ENCODE measurements at regions not wholly inside any gene's neighbourhood (a gene's known extent, or its start where the extent isn't known, plus 50 kb on each side); places are given as distances from the start of the nearest gene placed in this dataset.

- no peaks in the 10 kb centered on the region for H3K27me3 Mint-ChIP-seq (ENCODE audit: low read depth, unreplicated experiment)
- no peak overlapping the region for H2AFZ ChIP-seq (ENCODE audit: low read depth, low read length)
- H3K4me1 ChIP-seq (ENCODE audit: insufficient read depth, low read length) = no peaks in the 10 kb centered on the region
- FAIRE-seq (no peak), DNase-seq (ENCODE audit: low read depth) (no peak)
- H4K20me1 ChIP-seq (ENCODE audit: insufficient read depth, low read length) = no peaks in the 10 kb centered on the region
- H3K9me3 Mint-ChIP-seq (ENCODE audit: unreplicated experiment) = peaks cover 2% of the 10 kb centered on the region
- H3K27ac Mint-ChIP-seq (ENCODE audit: unreplicated experiment) = no peak overlapping the region
- no peak overlapping the region for H3K27ac ChIP-seq (ENCODE audit: low read depth, low read length)
- no peaks in the 10 kb centered on the region for H3K9me3 ChIP-seq (ENCODE audit: insufficient read depth, low read depth, low read length)
- no peak overlapping the region for H3K4me3 ChIP-seq (ENCODE audit: insufficient read depth, low read depth, low read length)
- no peak overlapping the region for H3K4me2 ChIP-seq (ENCODE audit: low read length)
- no peaks in the 10 kb centered on the region for H3K36me3 Mint-ChIP-seq (ENCODE audit: low read depth, unreplicated experiment)
- no peaks in the 10 kb centered on the region for H3K27me3 ChIP-seq (ENCODE audit: insufficient read depth, low read length)
- H3K4me1 Mint-ChIP-seq (ENCODE audit: low read depth, unreplicated experiment) = no peaks in the 10 kb centered on the region
- no peak for TF ChIP-seq EZH2 (IDR thresholded peaks at IDR 0.05; ENCODE audit: insufficient read depth, low read length)
- TF ChIP-seq CTCF (IDR thresholded peaks at IDR 0.05; ENCODE audit: insufficient read depth, low read depth, low read length) = no peak
- H3K79me2 ChIP-seq (ENCODE audit: insufficient read depth, low read length) = no peaks in the 10 kb centered on the region
- no peaks in the 10 kb centered on the region for H3K36me3 ChIP-seq (ENCODE audit: insufficient read depth, low read length)
- H3K9ac ChIP-seq (ENCODE audit: low read length) = no peak overlapping the region
- H3K4me3 Mint-ChIP-seq (ENCODE audit: unreplicated experiment) = no peak overlapping the region
These were observed 308.9 kb upstream of the ATP5MC3 start for GRCh38 chr2:175490360-175490791.

- H3K4me3 ChIP-seq (ENCODE audit: insufficient read depth, low read depth, low read length) = no peak overlapping the region
- H3K79me2 ChIP-seq (ENCODE audit: insufficient read depth, low read length) = no peaks in the 10 kb centered on the region
- no peak overlapping the region for H3K27ac ChIP-seq (ENCODE audit: low read depth, low read length)
- H2AFZ ChIP-seq (ENCODE audit: low read depth, low read length) = no peak overlapping the region
- Mint-ChIP-seq H3K36me3 (ENCODE audit: low read depth, unreplicated experiment) (no peaks in the 10 kb centered on the region), H3K4me1 (ENCODE audit: low read depth, unreplicated experiment) (no peaks in the 10 kb centered on the region), H3K9me3 (ENCODE audit: unreplicated experiment) (no peaks in the 10 kb centered on the region), H3K27me3 (ENCODE audit: low read depth, unreplicated experiment) (peaks cover 3% of the 10 kb centered on the region), H3K4me3 (ENCODE audit: unreplicated experiment) (no peak overlapping the region), H3K27ac (ENCODE audit: unreplicated experiment) (no peak overlapping the region)
- no peaks in the 10 kb centered on the region for H3K4me1 ChIP-seq (ENCODE audit: insufficient read depth, low read length)
- DNase-seq (ENCODE audit: low read depth) (no peak), FAIRE-seq (no peak)
- no peak overlapping the region for H3K9ac ChIP-seq (ENCODE audit: low read length)
- H4K20me1 ChIP-seq (ENCODE audit: insufficient read depth, low read length) = no peaks in the 10 kb centered on the region
- no peaks in the 10 kb centered on the region for H3K9me3 ChIP-seq (ENCODE audit: insufficient read depth, low read depth, low read length)
- no peak overlapping the region for H3K4me2 ChIP-seq (ENCODE audit: low read length)
- TF ChIP-seq EZH2 (IDR thresholded peaks at IDR 0.05; ENCODE audit: insufficient read depth, low read length) (no peak), CTCF (IDR thresholded peaks at IDR 0.05; ENCODE audit: insufficient read depth, low read depth, low read length) (no peak)
- H3K27me3 ChIP-seq (ENCODE audit: insufficient read depth, low read length) = no peaks in the 10 kb centered on the region
- no peaks in the 10 kb centered on the region for H3K36me3 ChIP-seq (ENCODE audit: insufficient read depth, low read length)
These were observed 296.7 kb upstream of the ATP5MC3 start for GRCh38 chr2:175478096-175478768.

GRCh38 chr2:175476948-175477347 is 295.4 kb upstream of the ATP5MC3 start:
- TF ChIP-seq CTCF (IDR thresholded peaks at IDR 0.05; ENCODE audit: insufficient read depth, low read depth, low read length) (no peak), EZH2 (IDR thresholded peaks at IDR 0.05; ENCODE audit: insufficient read depth, low read length) (no peak)
- Mint-ChIP-seq H3K9me3 (ENCODE audit: unreplicated experiment) (no peaks in the 10 kb centered on the region), H3K27me3 (ENCODE audit: low read depth, unreplicated experiment) (peaks cover 3% of the 10 kb centered on the region), H3K27ac (ENCODE audit: unreplicated experiment) (no peak overlapping the region), H3K36me3 (ENCODE audit: low read depth, unreplicated experiment) (no peaks in the 10 kb centered on the region), H3K4me3 (ENCODE audit: unreplicated experiment) (no peak overlapping the region), H3K4me1 (ENCODE audit: low read depth, unreplicated experiment) (no peaks in the 10 kb centered on the region)
- Histone ChIP-seq H2AFZ (ENCODE audit: low read depth, low read length) (no peak overlapping the region), H3K36me3 (ENCODE audit: insufficient read depth, low read length) (no peaks in the 10 kb centered on the region), H3K4me2 (ENCODE audit: low read length) (no peak overlapping the region), H3K9me3 (ENCODE audit: insufficient read depth, low read depth, low read length) (no peaks in the 10 kb centered on the region), H3K4me1 (ENCODE audit: insufficient read depth, low read length) (no peaks in the 10 kb centered on the region), H3K27me3 (ENCODE audit: insufficient read depth, low read length) (no peaks in the 10 kb centered on the region), H4K20me1 (ENCODE audit: insufficient read depth, low read length) (no peaks in the 10 kb centered on the region), H3K4me3 (ENCODE audit: insufficient read depth, low read depth, low read length) (no peak overlapping the region), H3K79me2 (ENCODE audit: insufficient read depth, low read length) (no peaks in the 10 kb centered on the region), H3K9ac (ENCODE audit: low read length) (no peak overlapping the region), H3K27ac (ENCODE audit: low read depth, low read length) (no peak overlapping the region)
- no peak for DNase-seq (ENCODE audit: low read depth)
- FAIRE-seq = no peak
